ENCODE measurements at regions not wholly inside any gene's neighbourhood (a gene's known extent, or its start where the extent isn't known, plus 50 kb on each side); places are given as distances from the start of the nearest gene placed in this dataset.
"Not testable (repeated sequence)": the region's sequence is repeated elsewhere in the genome, so short reads cannot be mapped to it uniquely, and the experiment has no call there.

DNA sequence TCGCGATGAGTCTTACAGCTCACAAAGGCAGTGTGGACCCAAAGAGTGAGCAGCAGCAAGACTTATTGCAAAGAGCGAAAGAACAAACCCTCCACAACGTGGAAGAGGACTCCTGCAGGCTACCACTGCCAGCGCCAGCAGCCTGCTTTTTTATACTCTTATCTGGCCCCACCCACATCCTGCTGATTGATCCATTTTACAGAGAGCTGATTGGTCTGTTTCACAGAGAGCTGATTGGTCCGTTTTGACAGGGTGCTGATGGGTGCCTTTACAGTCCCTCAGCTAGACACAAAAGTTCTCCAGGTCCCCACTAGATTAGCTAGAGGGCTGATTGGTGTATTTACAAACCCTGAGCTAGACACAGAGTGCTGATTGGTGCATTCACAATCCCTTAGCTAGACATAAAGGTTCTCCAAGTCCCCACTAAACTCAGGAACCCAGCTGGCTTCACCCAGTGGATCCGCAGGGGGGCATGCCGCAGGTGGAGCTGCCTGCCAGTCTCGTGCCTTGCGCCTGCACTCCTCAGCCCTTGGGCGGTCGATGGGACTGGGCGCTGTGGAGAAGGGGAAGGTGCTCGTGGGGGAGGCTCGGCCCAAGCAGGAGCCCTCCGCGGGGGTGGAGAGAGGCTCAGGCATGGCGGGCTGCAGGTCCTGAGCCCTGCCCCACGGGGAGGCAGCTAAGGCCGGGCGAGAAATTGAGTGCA is 75.7 kb downstream of the QDPR start:
- not testable (repeated sequence) for DNase-seq

DNA sequence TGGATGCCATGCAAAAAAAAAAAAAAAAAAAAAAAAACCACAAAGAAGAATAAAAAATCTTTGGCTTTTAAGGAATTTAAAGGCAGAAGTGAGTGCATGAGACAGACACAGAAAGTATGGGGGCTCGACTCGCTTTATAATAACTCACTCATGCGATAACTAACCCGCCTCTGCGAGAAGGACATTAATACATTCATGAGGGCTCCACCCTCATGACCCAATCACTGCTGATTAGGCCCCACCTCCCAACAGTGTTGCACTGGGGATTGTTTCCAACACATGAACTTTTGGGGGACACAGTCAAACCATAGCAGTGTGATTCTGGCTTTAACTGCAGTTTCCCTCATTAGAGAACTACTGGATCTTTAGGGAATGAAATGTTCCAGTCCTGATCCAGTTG is 78.1 kb downstream of the QDPR start:
- no peak for DNase-seq

DNA sequence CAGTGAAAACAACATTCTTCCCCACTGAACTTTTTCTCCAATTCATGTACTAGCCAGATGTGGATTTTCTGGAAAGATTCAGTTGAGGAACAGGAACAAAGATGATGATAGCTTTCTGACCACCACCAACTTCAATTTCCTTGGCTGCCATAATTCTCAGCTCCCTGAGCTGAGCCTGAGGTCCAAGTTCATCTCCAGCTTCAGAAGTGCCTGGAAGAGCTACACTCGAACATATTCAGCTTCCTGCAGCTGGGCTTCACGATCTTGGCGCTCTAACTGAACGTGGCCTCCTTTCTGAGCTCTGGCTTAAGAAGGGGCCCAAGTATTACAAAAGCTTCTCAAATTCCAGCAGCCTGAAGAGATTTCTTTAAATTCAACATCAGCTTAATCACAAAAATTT is 83.9 kb downstream of the QDPR start:
- no peak for DNase-seq

DNA sequence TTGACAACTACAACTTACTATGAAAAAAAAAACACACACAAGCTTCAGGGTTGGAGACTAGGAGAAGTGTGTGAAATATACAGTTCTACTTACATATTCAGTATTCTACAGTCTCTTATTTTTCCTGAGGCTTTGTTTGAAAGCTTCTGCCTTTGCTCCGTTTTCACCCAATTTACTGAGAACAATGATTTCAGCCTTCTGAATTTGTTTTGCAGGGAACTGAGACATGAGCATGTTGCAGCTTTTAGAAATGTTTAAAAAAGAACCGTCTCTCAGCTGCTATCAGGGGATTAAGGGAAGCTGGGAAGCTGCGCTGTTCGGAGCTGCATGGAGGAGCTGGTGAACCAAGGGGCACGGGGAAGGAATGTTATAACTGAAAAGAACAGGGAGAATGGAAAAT is 85.7 kb downstream of the QDPR start:
- DNase-seq = no peak

DNA sequence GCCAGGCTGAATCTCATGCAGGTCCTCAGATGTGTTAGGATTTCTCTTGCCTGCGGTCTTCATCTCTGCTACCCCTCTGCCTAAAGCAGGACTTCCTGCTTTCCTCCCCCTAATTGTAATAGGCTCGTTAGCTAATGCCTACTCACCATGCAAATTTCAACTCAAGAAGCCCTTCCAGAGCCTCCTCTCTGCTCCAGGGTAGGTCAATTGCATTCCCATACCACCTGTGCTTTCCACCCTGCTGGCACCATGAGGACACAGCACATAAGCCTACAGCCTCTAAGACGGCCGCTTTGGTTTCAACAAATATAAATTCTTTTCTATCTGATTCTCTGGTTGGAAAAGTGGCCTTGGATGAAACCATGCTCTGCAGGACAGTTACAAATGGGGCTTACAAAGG is 93.9 kb downstream of the QDPR start:
- no peak for DNase-seq

DNA sequence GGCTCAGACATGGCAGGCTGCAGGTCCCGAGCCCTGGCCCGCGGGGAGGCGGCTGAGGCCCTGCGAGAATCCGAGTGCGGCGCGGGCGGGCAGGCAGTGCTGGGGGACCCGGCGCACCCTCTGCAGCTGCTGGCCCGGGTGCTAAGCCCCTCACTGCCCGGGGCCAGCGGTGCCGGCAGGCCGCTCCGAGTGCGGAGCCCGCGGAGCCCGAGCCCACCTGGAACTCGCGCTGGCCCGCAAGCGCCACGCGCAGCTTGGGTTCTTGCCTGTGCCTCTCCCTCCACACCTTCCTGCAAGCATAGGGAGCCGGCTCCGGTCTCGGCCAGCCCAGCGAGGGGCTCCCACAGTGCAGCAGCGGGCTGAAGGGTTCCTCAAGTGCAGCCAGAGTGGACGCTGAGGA is 97.5 kb downstream of the QDPR start:
- DNase-seq = no peak

DNA sequence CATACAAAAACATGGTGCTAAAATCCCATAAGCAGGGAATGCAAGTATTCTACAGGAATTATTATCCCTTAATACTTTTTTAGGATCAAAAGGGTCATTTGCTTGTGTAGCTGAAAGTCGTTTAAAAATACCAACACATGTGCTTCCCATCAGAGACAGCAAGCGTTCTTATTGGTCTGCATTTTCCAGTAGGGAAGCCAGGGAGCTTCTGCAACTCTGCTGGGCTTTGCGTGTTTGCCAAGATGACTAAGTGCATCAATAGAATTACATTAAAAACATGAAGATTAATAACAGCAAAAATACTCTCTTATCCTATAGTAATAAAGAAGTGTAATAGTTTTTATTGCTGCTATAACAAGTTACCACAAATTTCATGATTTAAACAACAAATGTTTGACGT is 111.2 kb downstream of the QDPR start:
- no peak for DNase-seq

DNA sequence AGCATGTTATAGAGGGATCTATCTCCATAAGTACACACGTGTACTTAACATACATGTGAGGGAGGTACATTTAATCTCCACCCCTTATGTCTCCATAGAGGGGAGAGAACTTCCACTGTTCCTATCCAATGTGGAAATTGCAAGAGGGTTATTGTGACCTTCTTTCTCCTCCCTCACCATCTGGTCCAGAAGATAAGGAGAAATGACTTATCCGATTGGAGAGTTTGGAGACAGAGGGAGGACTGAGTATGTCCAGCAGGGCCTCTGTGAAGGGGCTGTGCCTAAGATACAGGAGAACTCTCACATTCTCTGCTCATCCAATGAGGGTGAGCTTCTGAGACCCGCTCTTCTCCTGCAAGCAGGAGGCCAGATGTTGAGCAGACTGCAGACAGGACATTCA is 113.1 kb downstream of the QDPR start:
- no peak for DNase-seq

DNA sequence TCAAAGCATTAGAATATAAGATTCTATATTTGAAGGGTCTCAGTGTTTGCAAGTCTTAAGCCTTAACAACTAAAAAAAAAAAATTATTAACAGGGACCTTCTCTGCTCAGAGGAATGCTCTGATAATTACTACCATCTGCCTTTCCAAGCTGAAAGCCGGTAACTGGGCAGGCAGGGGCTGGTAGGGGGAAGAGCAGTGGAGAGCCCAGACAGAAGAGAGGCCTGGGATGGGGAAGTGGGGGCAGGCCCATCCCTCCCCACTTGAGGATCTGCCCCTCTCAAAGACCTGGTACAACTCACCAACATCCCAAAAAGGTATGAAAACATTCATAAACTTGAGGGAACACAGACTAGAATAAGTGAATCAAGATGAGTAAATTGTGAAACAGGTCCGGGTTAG is 113.9 kb downstream of the QDPR start:
- DNase-seq = no peak

DNA sequence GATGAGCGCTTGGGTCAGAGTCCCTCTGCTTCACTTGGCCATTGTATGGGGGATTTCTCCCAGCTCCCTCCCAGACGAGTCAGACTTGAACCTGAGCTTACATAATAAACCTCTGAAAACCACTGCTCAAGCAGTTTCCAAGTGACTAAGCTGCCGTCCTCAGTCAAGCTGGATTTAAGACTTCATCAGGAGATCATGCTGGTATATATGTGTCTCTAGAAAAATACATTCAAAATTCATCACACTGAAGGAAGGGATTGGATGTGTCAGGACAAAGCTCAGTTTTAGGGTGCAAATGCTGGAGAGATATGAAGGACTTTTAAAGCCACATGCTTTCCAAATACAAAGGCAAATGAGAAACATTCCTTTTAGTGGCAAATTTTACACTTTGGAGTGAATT is 114.3 kb downstream of the QDPR start:
- DNase-seq = no peak

DNA sequence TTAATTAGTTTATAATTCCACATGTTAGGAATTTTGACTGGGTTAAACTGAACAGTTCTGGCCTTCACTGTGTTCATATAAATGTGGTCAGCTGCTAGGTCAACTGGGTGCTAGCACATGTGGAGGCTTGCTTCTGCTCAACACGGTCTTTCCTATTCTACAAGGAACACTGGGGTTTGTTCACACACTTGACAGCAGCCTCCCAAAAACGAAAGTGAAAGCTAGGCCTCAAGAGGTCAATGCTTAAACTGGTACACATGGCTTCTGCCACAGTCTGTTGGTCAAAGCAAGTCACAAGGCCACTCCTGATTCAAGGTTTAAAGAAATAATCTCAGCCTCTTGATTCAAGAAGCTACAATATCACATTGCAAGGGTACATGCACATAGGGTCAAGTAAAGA is 126.5 kb downstream of the QDPR start:
- DNase-seq = peak in 1 of 2 experiments; percentile 10

DNA sequence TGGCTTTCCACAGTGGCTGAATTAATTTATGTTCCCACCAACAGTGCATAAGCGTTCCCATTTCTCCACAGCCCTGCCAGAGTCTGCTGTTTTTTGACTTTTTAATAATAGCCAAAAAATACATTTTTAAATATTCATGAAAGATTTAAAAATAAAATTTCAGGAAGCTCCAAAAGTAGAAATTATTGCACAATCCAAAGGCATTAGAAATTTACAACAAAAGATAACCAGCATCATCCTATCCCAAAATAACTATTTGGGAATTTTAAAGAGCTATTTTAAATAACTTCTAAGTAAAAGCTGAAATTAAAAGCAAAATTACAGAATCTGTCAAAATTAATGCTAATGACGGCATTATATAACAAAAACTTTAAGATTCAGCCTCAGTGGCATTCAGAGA is 131.5 kb downstream of the QDPR start:
- DNase-seq = no peak

DNA sequence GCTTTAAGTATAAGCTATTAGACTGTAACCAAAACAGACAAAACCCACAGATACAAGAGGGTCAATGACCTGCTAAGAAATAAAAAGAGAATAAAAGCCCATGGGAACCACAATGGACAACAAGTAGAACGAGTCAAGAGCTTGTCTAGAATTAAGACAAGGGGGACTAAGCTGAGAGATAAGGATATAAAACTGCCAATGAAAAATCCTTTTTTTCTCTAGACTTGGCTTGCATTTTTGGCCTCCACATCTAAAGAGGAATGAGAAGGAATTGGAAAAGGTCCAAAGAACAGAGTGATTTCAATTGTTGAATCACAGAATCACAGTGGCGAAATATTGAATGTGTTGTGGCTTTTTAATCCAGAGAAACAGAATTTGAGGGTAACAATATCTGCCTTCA is 135.7 kb downstream of the QDPR start:
- no peak for DNase-seq

DNA sequence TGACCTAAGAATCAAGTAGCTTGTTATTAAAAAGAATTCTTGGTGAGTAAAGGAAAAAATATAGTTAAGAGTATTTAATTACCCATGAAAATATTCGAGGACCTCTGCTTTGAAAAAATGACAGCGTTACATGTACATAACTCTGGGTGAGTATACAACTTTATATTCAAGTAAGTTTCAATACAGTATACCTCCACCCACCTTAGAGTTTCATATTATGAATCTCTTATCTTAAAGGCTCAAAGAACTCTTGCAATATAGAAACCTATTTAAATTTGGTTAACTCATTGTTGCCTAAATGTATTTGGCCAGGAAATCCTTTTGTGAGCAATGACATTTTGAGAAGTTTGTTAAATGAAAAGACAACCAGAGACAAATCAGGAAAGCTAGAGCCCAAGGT is 138.2 kb downstream of the QDPR start:
- DNase-seq = no peak

DNA sequence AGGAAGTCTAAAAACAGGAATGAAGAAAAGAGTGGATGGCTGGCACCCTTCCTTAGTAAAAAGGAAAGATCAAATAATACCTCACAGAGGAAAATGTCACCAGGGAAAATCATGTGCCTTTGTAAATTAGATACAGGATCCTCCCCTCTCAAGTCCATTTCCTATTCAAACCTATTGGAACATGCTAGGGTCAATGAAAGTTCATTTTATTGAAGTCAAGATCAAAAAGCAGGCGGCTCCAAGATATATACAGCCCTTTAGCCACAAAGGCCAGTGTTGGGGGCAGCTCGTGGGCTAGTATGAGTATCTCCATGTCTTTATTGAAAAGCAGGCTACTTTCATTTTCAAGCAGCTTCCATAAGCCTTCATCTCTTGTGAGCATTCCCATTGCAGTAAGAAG is 141.1 kb downstream of the QDPR start:
- no peak for DNase-seq

DNA sequence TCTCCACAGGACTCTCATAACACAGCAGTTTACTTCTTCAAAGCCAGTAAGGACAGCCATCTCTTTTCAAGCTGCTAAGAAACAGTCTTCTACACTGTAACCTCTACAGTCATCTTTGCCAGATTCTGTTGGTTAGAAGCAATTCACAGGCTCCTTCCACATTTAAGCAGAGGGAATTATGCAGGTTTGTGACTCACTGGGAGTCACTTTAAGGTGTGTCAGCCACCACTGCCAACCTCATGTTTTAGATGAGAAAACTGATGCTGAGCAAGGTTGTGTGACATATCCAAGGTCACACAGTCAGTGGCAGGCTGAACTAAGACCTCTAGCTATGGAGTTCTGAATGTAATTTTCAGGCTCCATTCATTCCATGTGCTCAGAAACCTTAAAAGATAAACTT is 143.5 kb downstream of the QDPR start:
- no peak for DNase-seq

DNA sequence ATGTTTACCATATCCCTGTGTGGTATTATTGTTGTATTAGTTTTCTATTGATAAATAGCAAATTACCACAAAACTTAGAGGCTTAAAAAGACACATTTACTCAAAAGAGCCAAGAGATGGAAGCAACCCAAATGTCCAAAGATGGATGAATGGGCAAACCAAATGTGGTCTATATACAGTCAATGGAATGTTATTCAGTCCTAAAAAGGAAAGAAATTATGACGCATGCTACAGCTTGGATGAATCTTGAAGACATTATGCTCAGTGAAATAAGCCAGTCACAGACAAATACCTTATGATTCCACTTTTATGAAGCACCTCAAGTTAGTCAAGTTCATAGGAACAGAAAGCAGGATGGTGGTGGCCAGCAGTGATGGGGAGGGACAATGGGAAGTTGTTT is 144.7 kb downstream of the QDPR start:
- DNase-seq = no peak

DNA sequence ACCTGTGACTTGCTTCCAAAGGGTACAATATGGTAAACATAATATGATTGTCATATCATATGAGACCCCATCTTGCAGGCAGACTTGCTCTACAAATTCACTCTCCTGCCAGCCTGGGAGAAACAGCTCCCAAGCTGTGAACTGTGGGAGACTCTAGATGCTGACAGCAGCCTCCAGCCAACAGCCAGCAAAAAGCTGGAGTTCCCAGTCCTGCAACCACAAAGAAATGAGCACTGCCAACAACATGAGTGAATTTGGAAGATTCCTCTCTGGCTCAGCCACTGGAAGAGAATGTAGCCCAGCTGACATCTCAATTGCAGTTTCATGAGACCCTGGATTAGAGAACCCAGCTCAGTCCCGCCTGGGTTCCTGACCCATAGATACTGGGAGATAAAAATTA is 145.4 kb downstream of the QDPR start:
- no peak for DNase-seq

DNA sequence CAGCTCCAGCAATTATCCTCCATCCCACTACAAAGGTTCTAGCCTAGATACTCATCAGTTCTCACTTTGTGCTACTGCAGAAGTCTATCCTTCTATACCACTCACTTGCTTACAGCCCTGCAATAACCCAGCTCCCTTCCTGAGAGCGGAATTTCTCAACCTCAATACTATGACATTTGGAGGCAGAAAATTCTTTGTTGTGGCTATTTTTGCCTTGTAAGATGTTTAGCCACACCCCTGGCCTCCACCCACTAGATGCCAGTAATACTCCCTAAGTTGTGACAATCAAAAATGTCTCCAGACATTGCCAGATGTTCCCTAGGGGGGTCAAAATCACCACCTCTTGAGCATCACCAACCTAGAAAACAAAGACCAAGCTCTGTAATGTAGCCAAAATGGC is 149.5 kb downstream of the QDPR start:
- DNase-seq = no peak

DNA sequence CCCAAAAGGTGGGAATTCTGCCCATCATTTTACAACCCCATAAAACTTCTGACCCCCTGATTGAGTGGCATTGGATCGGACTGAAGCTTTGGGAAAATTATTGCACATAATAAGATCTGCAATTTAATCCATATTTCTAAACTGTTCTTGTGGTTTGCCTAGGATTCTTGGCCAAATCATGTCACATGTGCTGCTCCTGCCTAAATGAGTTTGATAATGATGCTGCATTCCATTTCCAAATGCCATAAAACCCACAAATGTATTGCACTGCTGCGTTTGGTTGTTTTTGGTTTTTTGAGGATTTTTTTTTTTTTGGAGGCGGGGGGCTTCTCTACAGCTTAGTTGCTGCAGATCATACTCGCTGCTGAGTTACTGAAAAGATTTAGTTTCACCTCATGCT is 153.6 kb downstream of the QDPR start:
- no peak for DNase-seq

DNA sequence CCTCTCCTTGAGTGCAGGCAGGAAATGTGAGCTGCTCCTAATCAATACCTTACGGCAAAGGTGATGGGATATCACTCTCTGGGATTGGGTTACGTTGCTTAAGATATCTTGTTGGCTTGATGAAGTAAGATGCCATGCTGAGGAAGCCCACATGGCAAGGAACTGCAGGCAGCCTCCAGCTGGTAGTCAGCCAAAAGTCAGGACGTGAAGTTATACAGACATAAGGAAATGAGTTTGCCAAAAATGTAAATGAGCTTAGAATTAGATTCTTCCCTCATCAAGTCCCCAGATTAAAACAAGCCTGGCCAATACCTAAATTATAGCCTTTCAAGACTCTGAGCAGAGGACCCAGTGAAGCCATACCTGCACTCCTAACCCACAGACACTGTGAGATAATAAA is 155.0 kb downstream of the QDPR start:
- no peak for DNase-seq

DNA sequence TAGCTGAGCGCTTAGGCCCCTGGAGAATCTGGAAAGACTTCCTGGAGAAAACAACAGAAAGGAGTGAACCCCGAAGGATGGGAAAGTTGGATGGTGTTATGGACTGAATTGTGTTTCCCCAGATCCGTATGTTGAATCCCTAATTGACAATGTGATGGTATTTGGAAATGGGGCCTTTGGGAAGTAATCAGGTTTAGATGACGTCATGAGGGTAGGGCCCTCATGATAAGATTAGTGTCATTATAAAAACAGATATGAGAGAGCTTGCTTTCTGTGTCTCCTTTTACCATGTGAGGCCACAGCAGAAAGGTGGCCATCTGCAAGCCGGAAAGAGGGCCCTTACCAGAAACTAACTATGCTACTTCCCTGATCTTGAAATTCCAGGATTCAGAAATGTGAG is 159.5 kb downstream of the QDPR start:
- DNase-seq = no peak

DNA sequence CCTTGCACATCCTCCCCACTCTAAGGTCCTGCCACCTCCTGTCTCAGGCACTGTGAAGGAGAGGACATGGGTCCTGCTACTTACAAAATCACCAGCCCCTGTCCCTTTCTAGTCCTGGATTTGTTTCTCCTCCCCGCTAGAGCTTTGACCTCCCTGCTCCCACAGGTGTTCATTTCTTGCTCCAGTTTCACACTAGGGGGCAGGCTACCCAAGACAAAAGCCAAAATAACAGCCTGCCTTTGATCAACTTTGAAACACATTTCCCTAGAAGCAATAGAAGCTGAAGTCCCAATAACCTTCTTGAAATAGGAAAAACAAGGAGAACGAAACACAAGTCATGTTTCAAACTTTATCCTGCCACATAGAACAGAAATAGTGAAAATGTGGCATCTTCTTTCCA is 164.4 kb downstream of the QDPR start:
- DNase-seq = peak in 1 of 2 experiments; percentile 27

DNA sequence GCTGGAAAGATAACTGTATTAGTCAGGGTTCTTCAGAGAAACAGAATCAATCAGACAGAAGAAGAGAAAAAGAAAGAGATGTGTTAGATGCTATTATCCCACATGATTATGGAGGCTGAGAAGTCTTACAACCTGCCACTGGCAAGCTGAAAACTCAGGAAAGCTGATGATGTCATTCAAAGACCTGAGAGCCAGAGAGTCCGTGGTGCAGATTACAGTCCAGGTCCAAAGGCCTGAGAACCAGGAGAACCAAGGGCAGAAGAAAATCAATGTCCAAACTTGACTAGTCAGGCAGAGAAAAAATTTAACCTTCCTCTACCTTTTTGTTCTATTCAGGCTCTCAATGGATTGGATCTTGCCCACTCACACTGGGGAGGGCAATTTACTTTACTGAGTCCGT is 172.5 kb downstream of the QDPR start:
- no peak for DNase-seq

DNA sequence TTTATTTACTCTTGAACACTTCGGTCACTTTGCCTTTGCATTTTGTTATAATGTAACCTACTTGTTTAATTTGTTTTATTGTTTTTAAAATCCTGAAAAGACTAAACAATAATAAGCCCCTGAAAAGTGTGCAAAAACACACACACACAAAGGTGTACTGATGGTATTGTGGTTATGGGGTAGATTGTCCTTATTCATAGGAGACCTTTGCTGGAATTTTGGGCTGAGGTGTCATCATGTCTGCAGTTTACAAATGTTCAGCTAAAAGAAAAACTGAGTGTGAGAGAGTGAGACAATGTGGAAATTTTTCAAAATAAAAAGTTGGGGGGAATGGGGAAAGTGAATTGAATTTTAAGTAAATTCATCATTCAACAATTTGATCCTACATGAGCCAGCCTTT is 174.9 kb downstream of the QDPR start:
- DNase-seq = no peak

DNA sequence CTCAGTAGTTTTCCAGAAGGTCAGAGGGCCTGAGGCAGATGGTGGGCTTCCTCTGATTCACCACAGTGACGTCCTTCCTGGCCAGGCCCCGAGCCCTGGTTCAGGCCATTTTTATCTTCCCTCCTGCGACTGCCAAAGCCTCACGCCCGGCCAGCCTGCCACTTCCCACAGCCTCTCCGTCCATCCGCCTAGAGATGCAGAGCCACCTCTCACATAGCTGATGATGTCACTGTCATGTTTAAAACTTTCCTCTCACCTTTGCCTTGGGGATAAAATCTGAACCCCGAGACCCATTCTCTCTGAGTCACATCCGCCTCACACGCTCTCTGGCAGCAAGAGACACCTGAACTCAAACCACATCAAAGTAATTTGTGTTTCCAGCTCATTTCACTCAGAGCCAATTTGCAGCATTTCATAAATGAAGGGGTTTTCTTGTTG is 175.3 kb downstream of the QDPR start:
- peak; percentile 57 to 87 for DNase-seq

Measured in stimulated activated CD4-positive, alpha-beta T cell treated with anti-CD3 and anti-CD28 coated beads, Interleukin-4, amount 100 ng/mL, for 4 hours (primary cell).